Osteoblast (primary cell): ENCODE measurements at regions not wholly inside any gene's neighbourhood (a gene's known extent, or its start where the extent isn't known, plus 50 kb on each side); places are given as distances from the start of the nearest gene placed in this dataset.

ENCODE experiments used
- DNase-seq: peaks from one replicate; pipeline ENCODE4 v3.0.0; 2011; ENCODE audit warnings: low spot score, mixed read lengths; ENCODE audit not compliant: insufficient read length; ENCODE audit errors: missing footprints
- H2AFZ ChIP-seq: 2 replicates; pipeline ENCODE4 v1.6.0; 2011; ENCODE audit warnings: mild to moderate bottlenecking, low read length
- H3K27ac ChIP-seq: 2 replicates; pipeline ENCODE4 v1.5.1; 2011; ENCODE audit warnings: mild to moderate bottlenecking, low read depth, low read length, moderate library complexity
- H3K27me3 ChIP-seq: 2 replicates; pipeline ENCODE4 v1.6.0; 2012; ENCODE audit warnings: mild to moderate bottlenecking, control low read depth, inconsistent platforms, low read length, moderate library complexity; ENCODE audit not compliant: insufficient read depth
- H3K36me3 ChIP-seq: 2 replicates; pipeline ENCODE4 v1.5.1; 2011; ENCODE audit warnings: mild to moderate bottlenecking, low read length, control low read depth, moderate library complexity; ENCODE audit not compliant: insufficient read depth
- H3K4me1 ChIP-seq: 2 replicates; pipeline ENCODE4 v1.5.1; 2011; ENCODE audit warnings: mild to moderate bottlenecking, low read length, control low read depth, moderate library complexity; ENCODE audit not compliant: insufficient read depth
- H3K4me2 ChIP-seq: 2 replicates; pipeline ENCODE4 v1.6.0; 2011; ENCODE audit warnings: mild to moderate bottlenecking, low read length; ENCODE audit not compliant: insufficient read depth
- H3K4me3 ChIP-seq: fragments of 200-600 bp; sonication (generic); 3 replicates; pipeline ENCODE4 v1.5.1; 2012; ENCODE audit warnings: mild to moderate bottlenecking, low read length, inconsistent platforms; ENCODE audit not compliant: insufficient read depth
- H3K79me2 ChIP-seq: 2 replicates; pipeline ENCODE4 v1.6.0; 2012; ENCODE audit warnings: mild to moderate bottlenecking, low read length, control low read depth, inconsistent platforms; ENCODE audit not compliant: insufficient read depth
- H3K9me3 ChIP-seq: 2 replicates; pipeline ENCODE4 v1.5.1; 2011; ENCODE audit warnings: low read depth, low read length, control low read depth
- H4K20me1 ChIP-seq: 2 replicates; pipeline ENCODE4 v1.6.0; 2012; ENCODE audit warnings: mild to moderate bottlenecking, low read length, control low read depth; ENCODE audit not compliant: insufficient read depth
- CTCF ChIP-seq: IDR thresholded peaks from 2 replicates; pipeline ENCODE4 v1.5.1; 2011; ENCODE audit warnings: mild to moderate bottlenecking, low read depth, low read length, moderate library complexity; ENCODE audit errors: extremely low read depth

- no peaks in the 10 kb centered on the region for H3K36me3 ChIP-seq
- no peak overlapping the region for H2AFZ ChIP-seq
- no peak for DNase-seq
- no peaks in the 10 kb centered on the region for H3K79me2 ChIP-seq
- H3K9me3 ChIP-seq: no peaks in the 10 kb centered on the region
- H3K27me3 ChIP-seq: no peaks in the 10 kb centered on the region
- H3K4me3 ChIP-seq: no peak overlapping the region
- no peak overlapping the region for H3K4me2 ChIP-seq
- H4K20me1 ChIP-seq: no peaks in the 10 kb centered on the region
- H3K4me1 ChIP-seq: no peaks in the 10 kb centered on the region
- H3K27ac ChIP-seq: no peak overlapping the region
- no peak for TF ChIP-seq CTCF
Observed at GRCh38 chr3:68207327-68207726, 552.9 kb upstream of the SUCLG2 start.

GRCh38 chr3:68206524-68207117 is 552.2 kb upstream of the SUCLG2 start:
- no peaks in the 10 kb centered on the region for H3K27me3 ChIP-seq
- no peak for TF ChIP-seq CTCF
- no peaks in the 10 kb centered on the region for H3K79me2 ChIP-seq
- no peak for DNase-seq
- no peaks in the 10 kb centered on the region for H3K9me3 ChIP-seq
- no peaks in the 10 kb centered on the region for H4K20me1 ChIP-seq
- H2AFZ ChIP-seq: no peak overlapping the region
- no peak overlapping the region for H3K4me3 ChIP-seq
- H3K4me1 ChIP-seq: no peaks in the 10 kb centered on the region
- no peak overlapping the region for H3K27ac ChIP-seq
- no peaks in the 10 kb centered on the region for H3K36me3 ChIP-seq
- H3K4me2 ChIP-seq: no peak overlapping the region

GRCh38 chr3:68186733-68187132 is 532.3 kb upstream of the SUCLG2 start:
- DNase-seq: no peak
- no peak overlapping the region for H3K4me3 ChIP-seq
- no peaks in the 10 kb centered on the region for H3K9me3 ChIP-seq
- no peaks in the 10 kb centered on the region for H3K36me3 ChIP-seq
- no peaks in the 10 kb centered on the region for H4K20me1 ChIP-seq
- H2AFZ ChIP-seq: no peak overlapping the region
- H3K4me2 ChIP-seq: no peak overlapping the region
- H3K27ac ChIP-seq: no peak overlapping the region
- H3K27me3 ChIP-seq: no peaks in the 10 kb centered on the region
- TF ChIP-seq CTCF: no peak
- no peaks in the 10 kb centered on the region for H3K4me1 ChIP-seq
- H3K79me2 ChIP-seq: no peaks in the 10 kb centered on the region

- Histone ChIP-seq H3K27me3 (no peaks in the 10 kb centered on the region), H3K9me3 (peaks cover 2% of the 10 kb centered on the region), H3K36me3 (no peaks in the 10 kb centered on the region), H2AFZ (no peak overlapping the region), H3K27ac (no peak overlapping the region), H4K20me1 (no peaks in the 10 kb centered on the region), H3K79me2 (no peaks in the 10 kb centered on the region), H3K4me2 (no peak overlapping the region), H3K4me1 (no peaks in the 10 kb centered on the region), H3K4me3 (no peak overlapping the region)
- TF ChIP-seq CTCF: no peak
- no peak for DNase-seq
Observed at GRCh38 chr3:68176600-68176999, 522.2 kb upstream of the SUCLG2 start.
